GM20431 (cell line): ENCODE measurements at regions not wholly inside any gene's neighbourhood (a gene's known extent, or its start where the extent isn't known, plus 50 kb on each side); places are given as distances from the start of the nearest gene placed in this dataset.
"Not testable (repeated sequence)": the region's sequence is repeated elsewhere in the genome, so short reads cannot be mapped to it uniquely, and the experiment has no call there.

Source experiments
- in situ Hi-C: fragments of 300-500 bp; cut with MseI, MboI; formaldehyde crosslinking; loops from one replicate; pipeline ENCODE4 v1.15.0; 2020; ENCODE audit warnings: low sequenced_read_pairs; ENCODE audit not compliant: unreplicated experiment

GRCh38 chr10:59020502-59020901, 155.9 kb upstream of the PHYHIPL start:
- in situ Hi-C loops, result no loop called here

GRCh38 chr10:59025981-59026765, 150.3 kb upstream of the PHYHIPL start:
- in situ Hi-C loops, result no loop called here

- in situ Hi-C loops, result no loop called here
Measured at GRCh38 chr10:59027975-59028655, 148.3 kb upstream of the PHYHIPL start.

GRCh38 chr10:59033622-59034021, 142.8 kb upstream of the PHYHIPL start:
- in situ Hi-C loops, result no loop called here

- in situ Hi-C loops, result no loop called here
Measured at GRCh38 chr10:59036311-59037017, 140.0 kb upstream of the PHYHIPL start.

- in situ Hi-C loops, result no loop called here
Measured at GRCh38 chr10:59037018-59037389, 139.4 kb upstream of the PHYHIPL start.

GRCh38 chr10:59037506-59037905, 138.9 kb upstream of the PHYHIPL start:
- in situ Hi-C loops, result no loop called here

- in situ Hi-C loops, result not testable (repeated sequence)
Measured at GRCh38 chr10:59043358-59043757, 133.1 kb upstream of the PHYHIPL start.

GRCh38 chr10:59047180-59047579, 129.3 kb upstream of the PHYHIPL start:
- in situ Hi-C loops, result no loop called here

GRCh38 chr10:59047957-59048618, 128.4 kb upstream of the PHYHIPL start:
- in situ Hi-C loops, result no loop called here

- in situ Hi-C loops, result not testable (repeated sequence)
Measured at GRCh38 chr10:59053502-59053901, 122.9 kb upstream of the PHYHIPL start.

- in situ Hi-C loops, result no loop called here
Measured at GRCh38 chr10:59055045-59055444, 121.4 kb upstream of the PHYHIPL start.

- in situ Hi-C loops, result no loop called here
Measured at GRCh38 chr10:59057345-59057744, 119.1 kb upstream of the PHYHIPL start.

GRCh38 chr10:59060852-59061251, 115.6 kb upstream of the PHYHIPL start:
- in situ Hi-C loops, result no loop called here

GRCh38 chr10:59063491-59063890, 113.0 kb upstream of the PHYHIPL start:
- in situ Hi-C loops, result no loop called here

- in situ Hi-C loops, result no loop called here
Measured at GRCh38 chr10:59064080-59064692, 112.3 kb upstream of the PHYHIPL start.

GRCh38 chr10:59064759-59065539, 111.5 kb upstream of the PHYHIPL start:
- in situ Hi-C loops, result no loop called here

- in situ Hi-C loops, result no loop called here
Measured at GRCh38 chr10:59068581-59069191, 107.8 kb upstream of the PHYHIPL start.

- in situ Hi-C loops, result no loop called here
Measured at GRCh38 chr10:59072038-59072437, 104.4 kb upstream of the PHYHIPL start.
